ENCODE measurements at regions not wholly inside any gene's neighbourhood (a gene's known extent, or its start where the extent isn't known, plus 50 kb on each side); places are given as distances from the start of the nearest gene placed in this dataset.
"Not testable (repeated sequence)": the region's sequence is repeated elsewhere in the genome, so short reads cannot be mapped to it uniquely, and the experiment has no call there.

DNA sequence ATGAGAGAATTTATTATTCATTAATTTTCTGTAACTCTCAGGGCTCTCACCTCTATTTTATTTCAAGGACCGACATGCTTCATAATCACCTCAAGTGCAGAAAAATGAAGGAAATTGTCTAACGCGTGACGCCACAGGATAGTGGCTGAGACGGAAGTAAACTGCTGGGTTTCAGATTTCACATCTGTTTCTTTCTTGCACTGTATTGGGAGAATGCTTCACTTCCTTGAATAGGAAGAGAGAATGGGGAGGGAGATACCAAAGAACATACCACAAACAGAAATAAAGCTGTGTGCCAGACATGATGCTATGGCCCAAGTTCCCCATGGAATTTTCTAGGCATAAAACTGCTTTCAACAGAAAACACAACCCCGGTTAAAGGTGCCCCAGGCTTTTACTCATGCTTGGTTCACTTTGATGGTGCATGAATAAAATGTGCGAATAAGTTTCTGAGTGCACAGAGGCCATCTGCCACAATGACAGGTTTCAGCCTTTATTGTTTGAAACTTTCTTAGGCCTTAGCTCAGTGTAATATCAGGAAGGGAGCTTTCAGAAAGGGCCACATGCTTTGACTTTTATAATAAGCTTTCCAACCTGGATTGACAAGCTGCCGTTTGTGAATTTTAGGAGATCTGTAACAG lies 1116.4 kb downstream of the SOCS6 start:
- no peak for DNase-seq (ENCODE audit: low read depth in 3 of 3, low spot score in 2 of 3)

DNA sequence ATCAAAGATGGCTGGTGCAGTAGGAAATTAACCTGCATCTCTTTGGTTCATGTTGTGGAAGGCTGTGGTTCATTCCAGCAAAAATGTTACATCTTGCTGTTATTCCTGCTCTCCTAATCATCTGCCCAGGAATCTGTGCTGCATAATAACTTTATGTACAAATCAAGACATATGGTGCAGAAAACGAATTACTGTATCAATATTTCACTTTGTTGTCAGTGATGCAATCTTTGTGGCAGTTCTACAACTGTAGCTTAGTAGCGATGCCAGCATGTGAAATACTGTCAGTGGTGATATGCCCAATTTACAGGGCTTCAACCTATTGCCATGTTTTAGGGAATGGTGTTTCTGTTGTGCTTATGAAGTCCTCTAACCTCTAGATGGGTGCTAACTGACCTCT lies 1114.7 kb downstream of the SOCS6 start:
- DNase-seq (ENCODE audit: low read depth in 3 of 3, low spot score in 2 of 3) = no peak

- no peak for DNase-seq (ENCODE audit: low read depth in 3 of 3, low spot score in 2 of 3)
Measured at GRCh38 chr18:71398531-71398930, 1109.7 kb downstream of the SOCS6 start.

GRCh38 chr18:71388148-71388547 lies 1099.3 kb downstream of the SOCS6 start:
- DNase-seq (ENCODE audit: low read depth in 3 of 3, low spot score in 2 of 3) = no peak

DNA sequence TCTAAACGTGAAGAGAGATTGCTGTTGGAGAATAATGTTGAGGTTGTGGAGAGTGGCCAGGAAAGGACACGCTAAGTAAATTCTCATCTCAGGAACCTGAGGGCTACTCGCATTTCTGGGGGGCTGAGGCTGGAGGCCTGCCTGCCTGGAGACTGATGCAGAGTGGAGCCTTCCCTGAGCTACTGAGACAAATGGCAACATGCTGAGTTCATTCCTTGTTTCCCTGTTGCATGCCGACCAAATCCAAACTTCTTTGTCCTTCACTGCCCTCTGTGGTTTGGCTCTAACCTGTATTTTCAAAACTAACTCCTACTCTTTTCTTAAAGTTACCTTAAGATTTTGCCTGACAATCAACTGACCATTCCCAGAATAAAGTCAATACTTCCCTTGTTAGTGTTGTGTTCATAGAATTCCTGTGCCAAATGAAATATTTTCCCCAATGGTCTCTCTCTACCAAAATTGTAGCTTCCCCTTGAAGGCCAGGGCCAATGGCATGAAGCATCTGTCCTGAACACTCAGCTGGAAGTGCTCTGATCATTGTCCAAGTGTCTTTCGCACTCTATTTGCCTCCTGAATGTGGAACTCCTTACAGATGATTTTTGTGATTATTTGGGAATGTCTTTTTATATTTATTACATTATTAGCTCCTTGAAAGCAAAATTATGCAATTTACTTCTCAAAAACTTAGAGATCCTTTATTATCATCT lies 1085.6 kb downstream of the SOCS6 start:
- DNase-seq (ENCODE audit: low read depth in 3 of 3, low spot score in 2 of 3) = no peak

- DNase-seq (ENCODE audit: low read depth in 3 of 3, low spot score in 2 of 3) = no peak
Measured at GRCh38 chr18:71371951-71372605, 1083.2 kb downstream of the SOCS6 start.

GRCh38 chr18:71370671-71371445 lies 1082.0 kb downstream of the SOCS6 start:
- no peak for DNase-seq (ENCODE audit: low read depth in 3 of 3, low spot score in 2 of 3)

DNA sequence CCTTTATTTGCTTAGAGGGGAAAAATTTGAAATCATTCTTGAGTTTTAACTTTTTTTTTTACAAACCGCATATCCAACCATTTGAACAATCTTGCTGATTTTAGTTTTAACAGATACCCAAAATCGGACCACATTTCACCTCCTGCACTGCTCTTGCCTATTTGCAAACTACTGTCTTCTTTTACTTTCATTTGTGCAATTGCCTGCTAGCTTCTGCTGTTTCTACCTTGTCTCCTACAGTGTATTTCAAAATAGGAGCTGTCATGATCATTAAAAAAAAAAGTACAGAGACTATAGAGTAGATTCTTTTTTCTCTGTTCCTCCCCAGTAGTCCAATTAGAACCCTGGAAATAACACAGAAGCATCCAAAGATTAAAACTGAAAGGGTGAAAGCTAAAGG lies 1081.2 kb downstream of the SOCS6 start:
- no peak for DNase-seq (ENCODE audit: low read depth in 3 of 3, low spot score in 2 of 3)

DNA sequence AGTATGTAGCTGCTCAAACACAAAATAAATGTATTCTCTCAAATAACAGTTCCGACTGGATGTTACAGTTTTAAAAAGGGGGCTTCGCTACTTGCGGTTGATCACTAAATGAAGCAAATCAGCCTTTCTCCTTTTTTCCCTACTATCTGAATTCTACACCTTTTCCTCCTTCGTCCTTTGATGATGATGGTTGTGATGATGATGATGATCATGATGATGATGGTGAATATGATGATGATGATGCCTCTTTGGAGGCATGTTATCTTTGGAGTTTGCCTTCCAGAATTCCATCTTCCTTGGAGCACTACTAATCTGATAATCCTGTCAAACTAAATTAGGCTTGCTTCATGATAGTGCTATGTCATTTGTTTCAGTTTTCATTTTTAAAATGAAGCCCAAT lies 1073.3 kb downstream of the SOCS6 start:
- no peak for DNase-seq (ENCODE audit: low read depth in 3 of 3, low spot score in 2 of 3)

- DNase-seq (ENCODE audit: low read depth in 3 of 3, low spot score in 2 of 3) = not testable (repeated sequence)
Measured at GRCh38 chr18:71355599-71355998, 1066.8 kb downstream of the SOCS6 start.

- peak in 2 of 3 donors; percentile 10 to 15 for DNase-seq (ENCODE audit: low read depth in 3 of 3, low spot score in 2 of 3)
Measured at GRCh38 chr18:71352618-71353017, 1063.8 kb downstream of the SOCS6 start.

GRCh38 chr18:71336576-71337210 lies 1047.8 kb downstream of the SOCS6 start:
- DNase-seq (ENCODE audit: low read depth in 3 of 3, low spot score in 2 of 3) = no peak

DNA sequence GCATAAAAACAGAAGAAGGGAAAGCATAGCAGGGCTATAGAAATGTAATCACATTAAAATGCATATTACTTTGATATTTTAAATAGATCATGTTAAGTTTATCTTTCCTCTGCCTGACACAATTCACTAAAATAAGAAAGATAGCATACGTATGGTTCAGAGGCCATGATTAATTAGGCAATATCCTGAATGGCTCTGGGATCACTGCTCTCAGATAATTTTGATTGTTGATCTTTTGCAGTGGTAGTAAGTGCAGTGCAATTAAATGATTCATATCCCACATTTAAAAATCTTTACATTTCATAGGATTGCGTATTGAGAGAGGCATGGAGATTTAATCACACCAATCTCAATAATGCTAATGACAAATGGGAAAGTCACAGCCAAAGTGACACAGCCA lies 1040.7 kb downstream of the SOCS6 start:
- no peak for DNase-seq (ENCODE audit: low read depth in 3 of 3, low spot score in 2 of 3)

DNA sequence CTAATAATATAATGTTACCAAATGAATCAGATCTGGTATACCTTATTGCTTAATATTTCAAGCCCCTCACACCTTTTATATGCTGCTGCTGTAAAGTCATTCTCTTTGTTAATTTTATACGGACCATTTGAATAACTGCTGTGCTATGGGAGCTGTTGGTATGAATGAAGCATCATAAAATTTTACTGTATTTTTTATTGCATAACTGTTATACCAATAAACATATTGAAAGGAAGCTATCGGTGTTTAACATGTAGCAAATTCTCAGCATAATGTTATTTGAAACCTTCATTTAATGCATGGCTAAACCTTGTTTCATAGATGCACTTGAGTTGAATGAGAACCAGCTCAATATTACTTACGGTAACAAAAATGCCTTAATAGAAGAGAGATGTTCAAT lies 1040.3 kb downstream of the SOCS6 start:
- no peak for DNase-seq (ENCODE audit: low read depth in 3 of 3, low spot score in 2 of 3)

GRCh38 chr18:71327850-71328249 lies 1039.0 kb downstream of the SOCS6 start:
- peak in 1 of 3 donors; percentile 7 for DNase-seq (ENCODE audit: low read depth in 3 of 3, low spot score in 2 of 3)

- DNase-seq (ENCODE audit: low read depth in 3 of 3, low spot score in 2 of 3) = no peak
Measured at GRCh38 chr18:71327441-71327840, 1038.6 kb downstream of the SOCS6 start.

- no peak for DNase-seq (ENCODE audit: low read depth in 3 of 3, low spot score in 2 of 3)
Measured at GRCh38 chr18:71326826-71327225, 1038.0 kb downstream of the SOCS6 start.

GRCh38 chr18:71324356-71324755 lies 1035.5 kb downstream of the SOCS6 start:
- DNase-seq (ENCODE audit: low read depth in 3 of 3, low spot score in 2 of 3) = no peak

- DNase-seq (ENCODE audit: low read depth in 3 of 3, low spot score in 2 of 3) = no peak
Measured at GRCh38 chr18:71322201-71322600, 1033.4 kb downstream of the SOCS6 start.

DNA sequence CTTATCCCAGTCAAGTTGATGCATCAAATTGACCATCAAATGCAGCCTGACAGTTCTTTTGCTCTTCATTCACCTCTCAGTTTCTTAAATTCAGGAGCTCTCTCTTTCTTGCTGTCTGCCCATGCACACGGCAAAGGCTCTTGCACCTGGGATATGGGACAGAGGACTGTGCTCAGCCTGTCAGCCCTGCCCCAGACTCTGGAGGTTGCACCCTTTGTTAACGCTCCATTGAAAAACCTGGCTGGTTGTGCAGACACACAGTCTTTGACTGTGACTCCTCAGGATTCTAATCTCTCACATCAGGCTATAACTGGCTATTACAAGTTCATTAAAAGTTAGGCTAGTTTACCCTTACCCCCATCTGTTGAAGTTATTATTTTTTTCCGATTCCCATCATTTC lies 1032.5 kb downstream of the SOCS6 start:
- DNase-seq (ENCODE audit: low read depth in 3 of 3, low spot score in 2 of 3) = no peak

DNA sequence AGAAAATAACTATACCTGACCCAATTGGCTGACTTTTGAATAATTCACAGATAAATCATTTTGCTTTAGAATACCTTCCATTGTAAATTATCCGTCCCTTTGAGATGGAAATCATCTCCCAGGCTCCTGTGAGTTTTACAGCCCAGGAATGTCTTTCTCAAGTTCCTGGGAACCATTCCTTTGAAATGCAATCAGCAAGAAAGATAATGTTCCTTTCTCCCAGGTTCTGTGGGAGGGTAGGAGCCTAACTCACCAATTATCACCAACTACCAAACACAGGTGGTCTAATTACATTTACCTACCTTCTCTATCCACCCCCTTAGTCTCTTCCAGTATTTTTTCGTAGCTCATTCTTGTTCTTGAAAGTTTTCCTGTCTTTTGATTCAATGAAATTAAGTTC lies 1016.0 kb downstream of the SOCS6 start:
- DNase-seq (ENCODE audit: low read depth in 3 of 3, low spot score in 2 of 3) = no peak
